Fibroblast of skin of back (primary cell): ENCODE measurements at regions not wholly inside any gene's neighbourhood (a gene's known extent, or its start where the extent isn't known, plus 50 kb on each side); places are given as distances from the start of the nearest gene placed in this dataset.

ENCODE experiments used
- DNase-seq: peaks from one replicate; pipeline ENCODE4 v3.0.0-alpha.2; 2013

- peak; percentile 89 for DNase-seq
Measured at GRCh38 chr4:108360754-108361445, 192.2 kb upstream of the LEF1 start.

GRCh38 chr4:108359986-108360681, 191.4 kb upstream of the LEF1 start:
- DNase-seq = no peak

GRCh38 chr4:108359130-108359985, 190.6 kb upstream of the LEF1 start:
- DNase-seq = no peak

GRCh38 chr4:108355902-108356535, 187.3 kb upstream of the LEF1 start:
- no peak for DNase-seq

- no peak for DNase-seq
Measured at GRCh38 chr4:108355186-108355901, 186.6 kb upstream of the LEF1 start.

- DNase-seq = no peak
Measured at GRCh38 chr4:108352664-108353308, 184.1 kb upstream of the LEF1 start.

- DNase-seq = peak; percentile 15
Measured at GRCh38 chr4:108351791-108352190, 183.1 kb upstream of the LEF1 start.

- no peak for DNase-seq
Measured at GRCh38 chr4:108350332-108350731, 181.6 kb upstream of the LEF1 start.

- DNase-seq = peak; percentile 49
Measured at GRCh38 chr4:108346818-108347210, 178.1 kb upstream of the LEF1 start.

GRCh38 chr4:108345862-108346817, 177.4 kb upstream of the LEF1 start:
- DNase-seq = peak; percentile 84

GRCh38 chr4:108342325-108342970, 173.7 kb upstream of the LEF1 start:
- no peak for DNase-seq

GRCh38 chr4:108337923-108338322, 169.2 kb upstream of the LEF1 start:
- peak; percentile 43 for DNase-seq

- peak; percentile 68 for DNase-seq
Measured at GRCh38 chr4:108336076-108336475, 167.3 kb upstream of the LEF1 start.

GRCh38 chr4:108335081-108335480, 166.3 kb upstream of the LEF1 start:
- no peak for DNase-seq

- no peak for DNase-seq
Measured at GRCh38 chr4:108334031-108334430, 165.3 kb upstream of the LEF1 start.

GRCh38 chr4:108333353-108333942, 164.7 kb upstream of the LEF1 start:
- DNase-seq = no peak

GRCh38 chr4:108331905-108332632, 163.3 kb upstream of the LEF1 start:
- no peak for DNase-seq

GRCh38 chr4:108328383-108328732, 159.6 kb upstream of the LEF1 start:
- no peak for DNase-seq
